PC-9 (cell line): ENCODE measurements at regions not wholly inside any gene's neighbourhood (a gene's known extent, or its start where the extent isn't known, plus 50 kb on each side); places are given as distances from the start of the nearest gene placed in this dataset.
"Not testable (repeated sequence)": the region's sequence is repeated elsewhere in the genome, so short reads cannot be mapped to it uniquely, and the experiment has no call there.

ENCODE experiments used
- BruUV-seq: library from RNA; stranded (reverse); fragments of 400-500 nt; replicated peaks from 2 replicates; lab custom pipeline; 2021; lab: Mats Ljungman, UMichigan
- CTCF ChIA-PET: fragments of 300-600 bp; sonication (Branson Sonifier 250); formaldehyde crosslinking; loops from one replicate; lab custom pipeline; 2022; ENCODE audit warnings: antibody characterized with exemption; lab: Charles Lee
- POLR2A ChIA-PET: fragments of 300-600 bp; sonication (Branson Sonifier 250); formaldehyde crosslinking; loops from one replicate; lab custom pipeline; 2022; ENCODE audit warnings: antibody characterized with exemption; ENCODE audit not compliant: unreplicated experiment; lab: Charles Lee
- DNase-seq, 2 experiments: peaks; one replicate each; pipeline versions ENCODE4 v3.0.0 to v3.0.0-alpha.2; 2015 to 2022; ENCODE audit warnings: mixed read lengths in 1 of 2
- H2AFZ ChIP-seq: fragments of 200-600 bp; sonication (generic); 2 replicates; pipeline ENCODE4 v1.8.1; 2017; ENCODE audit warnings: antibody characterized with exemption
- H3F3A ChIP-seq: fragments of 200-600 bp; sonication (generic); 2 replicates; pipeline ENCODE4 v1.8.1; 2017; ENCODE audit warnings: antibody characterized with exemption, mild to moderate bottlenecking, low read depth; ENCODE audit not compliant: insufficient read depth
- H3K27ac ChIP-seq: fragments of 200-600 bp; sonication (generic); 2 replicates; pipeline ENCODE4 v1.6.1; 2016; ENCODE audit warnings: mixed run types
- H3K27me3 ChIP-seq: fragments of 200-600 bp; sonication (generic); 2 replicates; pipeline ENCODE4 v1.6.1; 2016; ENCODE audit warnings: low read depth, mixed run types; ENCODE audit not compliant: insufficient read depth
- H3K36me3 ChIP-seq: fragments of 200-600 bp; sonication (generic); 2 replicates; pipeline ENCODE4 v1.6.1; 2016; ENCODE audit warnings: low read depth, mixed run types
- H3K4me1 ChIP-seq: fragments of 200-600 bp; sonication (generic); replicated peaks from 2 replicates; pipeline ENCODE4 v1.6.1; 2016; ENCODE audit warnings: mixed run types; ENCODE audit not compliant: insufficient read depth
- H3K4me2 ChIP-seq: fragments of 200-600 bp; sonication (generic); 2 replicates; pipeline ENCODE4 v1.6.1; 2017; ENCODE audit warnings: mixed run types
- H3K4me3 ChIP-seq: fragments of 200-600 bp; sonication (generic); 2 replicates; pipeline ENCODE4 v1.6.1; 2016; ENCODE audit warnings: mixed run types
- H3K79me2 ChIP-seq: fragments of 200-600 bp; sonication (generic); 2 replicates; pipeline ENCODE4 v1.6.1; 2017; ENCODE audit warnings: low read depth, mixed run types
- H3K9me2 ChIP-seq: fragments of 200-600 bp; sonication (generic); 2 replicates; pipeline ENCODE4 v1.8.1; 2017; ENCODE audit warnings: mild to moderate bottlenecking; ENCODE audit not compliant: insufficient read depth
- H3K9me3 ChIP-seq: fragments of 200-600 bp; sonication (generic); 2 replicates; pipeline ENCODE4 v1.8.1; 2016; ENCODE audit warnings: low read depth; ENCODE audit not compliant: insufficient read depth
- H4K20me1 ChIP-seq: fragments of 200-600 bp; sonication (generic); 2 replicates; pipeline ENCODE4 v1.8.1; 2017; ENCODE audit not compliant: insufficient read depth
- CTCF ChIP-seq: fragments of 200-600 bp; sonication (generic); conservative IDR thresholded peaks from 2 replicates; pipeline ENCODE4 v1.6.1; 2017; ENCODE audit warnings: mixed run types, antibody characterized with exemption, mild to moderate bottlenecking, moderate library complexity
- EZH2 ChIP-seq: fragments of 200-600 bp; sonication (generic); IDR thresholded peaks from 2 replicates; pipeline ENCODE4 v1.8.0; 2017; ENCODE audit warnings: antibody characterized with exemption, low read depth
- intact Hi-C: fragments of 100-400 bp; cut with micrococcal nuclease; formaldehyde crosslinking; loops from one replicate; pipeline ENCODE4 v1.10.0; 2022; ENCODE audit not compliant: unreplicated experiment

- intact Hi-C loops, result no loop called here
These were observed 459.6 kb downstream of the ACTL7B start for GRCh38 chr9:108396193-108396592.

GRCh38 chr9:108395421-108395820, 460.4 kb downstream of the ACTL7B start:
- H3K9me2 ChIP-seq, result no peaks in the 10 kb centered on the region
- H4K20me1 ChIP-seq, result no peaks in the 10 kb centered on the region
- H3K27ac ChIP-seq, result no peak overlapping the region
- ChIA-PET POLR2A (no interaction called here), CTCF (no interaction called here)
- no peak overlapping the region for H3K4me3 ChIP-seq
- intact Hi-C loops, result no loop called here
- peaks cover 6% of the 10 kb centered on the region; the same call in 1 of the 2 replicates for H3F3A ChIP-seq
- H3K9me3 ChIP-seq, result no peaks in the 10 kb centered on the region
- H3K36me3 ChIP-seq, result no peaks in the 10 kb centered on the region
- H3K27me3 ChIP-seq, result no peaks in the 10 kb centered on the region
- no peaks in the 10 kb centered on the region for H3K4me1 ChIP-seq
- H3K79me2 ChIP-seq, result no peaks in the 10 kb centered on the region
- no peak overlapping the region for H3K4me2 ChIP-seq
- no peak overlapping the region for H2AFZ ChIP-seq
- no peak for DNase-seq
- BruUV-seq, result no TSS peak
- TF ChIP-seq CTCF (no peak), EZH2 (no peak)

More at GRCh38 chr9:108396193-108396592, 459.6 kb downstream of the ACTL7B start:
- H4K20me1 ChIP-seq, result no peaks in the 10 kb centered on the region
- no peak overlapping the region for H3K4me2 ChIP-seq
- H3K27me3 ChIP-seq, result no peaks in the 10 kb centered on the region
- no peak overlapping the region for H2AFZ ChIP-seq
- peaks cover 6% of the 10 kb centered on the region; the same call in 1 of the 2 replicates for H3F3A ChIP-seq
- no peak for TF ChIP-seq EZH2
- no peak for TF ChIP-seq CTCF
- H3K4me3 ChIP-seq, result no peak overlapping the region
- no peak overlapping the region for H3K27ac ChIP-seq
- ChIA-PET CTCF (no interaction called here), POLR2A (no interaction called here)
- no peaks in the 10 kb centered on the region for H3K79me2 ChIP-seq
- DNase-seq, result no peak
- no peaks in the 10 kb centered on the region for H3K4me1 ChIP-seq
- no peaks in the 10 kb centered on the region for H3K9me2 ChIP-seq
- no peaks in the 10 kb centered on the region for H3K9me3 ChIP-seq
- BruUV-seq, result no TSS peak
- H3K36me3 ChIP-seq, result no peaks in the 10 kb centered on the region

GRCh38 chr9:108394726-108395125, 461.1 kb downstream of the ACTL7B start:
- H3K9me3 ChIP-seq, result no peaks in the 10 kb centered on the region
- peaks cover 6% of the 10 kb centered on the region; the same call in 1 of the 2 replicates for H3F3A ChIP-seq
- no peak overlapping the region for H3K4me2 ChIP-seq
- no peak for TF ChIP-seq CTCF
- TF ChIP-seq EZH2, result no peak
- no peaks in the 10 kb centered on the region for H3K27me3 ChIP-seq
- BruUV-seq, result no TSS peak
- H3K4me3 ChIP-seq, result no peak overlapping the region
- H2AFZ ChIP-seq, result no peak overlapping the region
- H3K79me2 ChIP-seq, result no peaks in the 10 kb centered on the region
- POLR2A ChIA-PET, result no interaction called here
- no peaks in the 10 kb centered on the region for H4K20me1 ChIP-seq
- DNase-seq, result no peak
- no peak overlapping the region for H3K27ac ChIP-seq
- H3K36me3 ChIP-seq, result no peaks in the 10 kb centered on the region
- CTCF ChIA-PET, result no interaction called here
- H3K4me1 ChIP-seq, result no peaks in the 10 kb centered on the region
- intact Hi-C loops, result no loop called here
- H3K9me2 ChIP-seq, result no peaks in the 10 kb centered on the region

- intact Hi-C loops, BruUV-seq, POLR2A ChIA-PET: not testable (repeated sequence)
These were observed 462.2 kb downstream of the ACTL7B start for GRCh38 chr9:108393481-108394001.

More at GRCh38 chr9:108393481-108394001, 462.2 kb downstream of the ACTL7B start:
- H3K9me3 ChIP-seq, DNase-seq, H3K27ac ChIP-seq, H3K79me2 ChIP-seq, H4K20me1 ChIP-seq, H3K27me3 ChIP-seq, H2AFZ ChIP-seq, H3K9me2 ChIP-seq, H3K36me3 ChIP-seq, H3K4me3 ChIP-seq, H3K4me2 ChIP-seq, H3K4me1 ChIP-seq, H3F3A ChIP-seq, CTCF ChIA-PET: not testable (repeated sequence)
